Keratinocyte (primary cell): ENCODE measurements at regions not wholly inside any gene's neighbourhood (a gene's known extent, or its start where the extent isn't known, plus 50 kb on each side); places are given as distances from the start of the nearest gene placed in this dataset.

ENCODE experiments used
- DNase-seq: peaks from one replicate; pipeline ENCODE4 v3.0.0-alpha.2; 2011; ENCODE audit warnings: low read depth, missing footprints, low spot score
- FAIRE-seq: peaks from 2 replicates; lab custom pipeline; 2011; peaks lifted over from hg19 to GRCh38; lab: Jason Lieb, UNC
- H2AFZ ChIP-seq: 2 replicates; pipeline ENCODE4 v1.6.0; 2012; ENCODE audit warnings: low read length, control low read depth, inconsistent platforms; ENCODE audit not compliant: control insufficient read depth
- H3K27ac ChIP-seq: 2 replicates; pipeline ENCODE4 v1.5.1; 2011; ENCODE audit warnings: low read length; ENCODE audit not compliant: control insufficient read depth, insufficient read depth
- H3K27me3 ChIP-seq: 3 replicates; pipeline ENCODE4 v1.6.0; 2011; ENCODE audit warnings: low read length; ENCODE audit not compliant: control insufficient read depth, insufficient read depth; ENCODE audit errors: extremely low read depth
- H3K36me3 ChIP-seq, 2 experiments: 2 replicates in 1 of 2; 3 replicates in 1 of 2; pipeline ENCODE4 v1.5.1; 2011; ENCODE audit warnings: low read length in 2 of 2, mild to moderate bottlenecking in 1 of 2; ENCODE audit not compliant: control insufficient read depth in 2 of 2, insufficient read depth in 2 of 2; ENCODE audit errors: extremely low read depth in 1 of 2
- H3K4me1 ChIP-seq: 3 replicates; pipeline ENCODE4 v1.5.1; 2011; ENCODE audit warnings: low read length; ENCODE audit not compliant: control insufficient read depth, insufficient read depth; ENCODE audit errors: extremely low read depth
- H3K4me2 ChIP-seq: 3 replicates; pipeline ENCODE4 v1.6.0; 2011; ENCODE audit warnings: low read depth, low read length; ENCODE audit not compliant: control insufficient read depth, insufficient read depth; ENCODE audit errors: extremely low read depth
- H3K4me3 ChIP-seq, 3 experiments: fragments of 200-600 bp in 1 of 3; sonication (generic) in 1 of 3; 2 replicates in 2 of 3; 3 replicates in 1 of 3; pipeline ENCODE4 v1.5.1; 2011 to 2016; ENCODE audit warnings: low read length in 3 of 3, mild to moderate bottlenecking in 3 of 3, control low read depth in 2 of 3, inconsistent platforms in 1 of 3, low read depth in 1 of 3, mixed read lengths in 1 of 3, mixed run types in 1 of 3, moderate library complexity in 1 of 3; ENCODE audit not compliant: control insufficient read depth in 2 of 3, insufficient read depth in 2 of 3; ENCODE audit errors: extremely low read depth in 1 of 3
- H3K79me2 ChIP-seq: 2 replicates; pipeline ENCODE4 v1.6.0; 2012; ENCODE audit warnings: low read length; ENCODE audit not compliant: control insufficient read depth, insufficient read depth
- H3K9ac ChIP-seq: 3 replicates; pipeline ENCODE4 v1.6.0; 2011; ENCODE audit warnings: low read length; ENCODE audit not compliant: control insufficient read depth, insufficient read depth; ENCODE audit errors: extremely low read depth
- H3K9me1 ChIP-seq: 3 replicates; pipeline ENCODE4 v1.6.0; 2011; ENCODE audit warnings: low read length; ENCODE audit not compliant: control insufficient read depth, insufficient read depth; ENCODE audit errors: extremely low read depth
- H3K9me3 ChIP-seq: 2 replicates; pipeline ENCODE4 v1.5.1; 2012; ENCODE audit warnings: low read depth, low read length; ENCODE audit not compliant: control insufficient read depth
- H4K20me1 ChIP-seq: 3 replicates; pipeline ENCODE4 v1.6.0; 2011; ENCODE audit warnings: low read length; ENCODE audit not compliant: control insufficient read depth, insufficient read depth; ENCODE audit errors: extremely low read depth
- CTCF ChIP-seq, 3 experiments: IDR thresholded peaks in 1 of 3; conservative IDR thresholded peaks in 1 of 3; optimal IDR thresholded peaks in 1 of 3; 2 replicates in 2 of 3; 3 replicates in 1 of 3; pipeline versions ENCODE3 to v1.5.1; 2011; ENCODE audit warnings: low read length in 3 of 3, mild to moderate bottlenecking in 3 of 3, moderate library complexity in 2 of 3, control low read depth in 1 of 3, inconsistent platforms in 1 of 3; ENCODE audit not compliant: insufficient read depth in 2 of 3; ENCODE audit errors: extremely low read depth in 1 of 3
- EZH2 ChIP-seq: IDR thresholded peaks from one replicate; pipeline ENCODE4 v1.6.1; 2012; ENCODE audit warnings: inconsistent platforms, mild to moderate bottlenecking, low read length, moderate library complexity
- dilution Hi-C: fragments of 300-500 bp; cut with MboI; formaldehyde crosslinking; loops from one replicate; pipeline ENCODE4 v1.7.0; 2020; ENCODE audit warnings: low sequenced_read_pairs; ENCODE audit not compliant: extremely low pct_ligation_motif_present

- no peaks in the 10 kb centered on the region for H3K9me1 ChIP-seq
- DNase-seq (no peak), FAIRE-seq (no peak)
- H3K4me3 ChIP-seq, result no peak overlapping the region
- H3K9ac ChIP-seq, result no peak overlapping the region
- H3K27me3 ChIP-seq, result no peaks in the 10 kb centered on the region
- no peaks in the 10 kb centered on the region for H3K36me3 ChIP-seq
- H3K27ac ChIP-seq, result no peak overlapping the region
- H3K9me3 ChIP-seq, result no peaks in the 10 kb centered on the region
- H3K4me1 ChIP-seq, result no peaks in the 10 kb centered on the region
- H3K4me2 ChIP-seq, result no peak overlapping the region
- dilution Hi-C loops, result no loop called here
- no peak overlapping the region for H2AFZ ChIP-seq
- TF ChIP-seq EZH2 (no peak), CTCF (optimal IDR thresholded peaks at IDR 0.05 in 1 of 3, IDR thresholded peaks at IDR 0.05 in 1 of 3, conservative IDR thresholded peaks at IDR 0.05 in 1 of 3; ENCODE audit: extremely low read depth in 1 of 3, insufficient read depth in 2 of 3, low read length in 3 of 3) (no peak)
- no peaks in the 10 kb centered on the region for H4K20me1 ChIP-seq
- no peaks in the 10 kb centered on the region for H3K79me2 ChIP-seq
These were observed 323.8 kb upstream of the ARRDC3 start for GRCh38 chr5:91706785-91707520.

DNA sequence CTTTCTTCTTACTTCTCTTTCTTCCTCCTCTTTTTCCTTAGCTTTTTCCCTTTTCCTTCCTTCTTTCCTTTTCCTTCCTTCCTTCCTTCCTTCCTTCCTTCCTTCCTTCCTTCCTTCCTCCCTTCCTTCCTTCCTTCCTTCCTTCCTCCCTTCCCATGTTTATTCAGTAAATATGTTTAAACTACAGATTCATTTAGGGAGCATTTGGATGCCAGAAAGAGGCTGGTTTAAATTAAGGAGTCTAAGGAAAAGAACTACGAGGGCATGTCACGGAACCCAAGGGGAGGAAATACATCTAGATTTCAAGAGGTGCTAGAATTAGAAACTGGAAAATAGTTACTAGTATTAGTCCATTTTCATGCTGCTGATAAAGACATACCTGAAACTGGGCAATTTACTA is 320.0 kb upstream of the ARRDC3 start:
- Histone ChIP-seq H4K20me1 (no peaks in the 10 kb centered on the region), H3K36me3 (no peaks in the 10 kb centered on the region), H3K9ac (no peak overlapping the region), H3K4me1 (no peaks in the 10 kb centered on the region), H3K79me2 (no peaks in the 10 kb centered on the region), H3K27me3 (no peaks in the 10 kb centered on the region), H3K27ac (no peak overlapping the region), H3K4me2 (no peak overlapping the region), H3K9me1 (no peaks in the 10 kb centered on the region), H2AFZ (no peak overlapping the region), H3K4me3 (no peak overlapping the region), H3K9me3 (no peaks in the 10 kb centered on the region)
- FAIRE-seq, result no peak
- DNase-seq, result no peak
- dilution Hi-C loops, result no loop called here
- no peak for TF ChIP-seq CTCF (optimal IDR thresholded peaks at IDR 0.05 in 1 of 3, IDR thresholded peaks at IDR 0.05 in 1 of 3, conservative IDR thresholded peaks at IDR 0.05 in 1 of 3; ENCODE audit: extremely low read depth in 1 of 3, insufficient read depth in 2 of 3, low read length in 3 of 3)
- TF ChIP-seq EZH2, result no peak
